ENCODE measurements at regions not wholly inside any gene's neighbourhood (a gene's known extent, or its start where the extent isn't known, plus 50 kb on each side); places are given as distances from the start of the nearest gene placed in this dataset.
"Not testable (repeated sequence)": the region's sequence is repeated elsewhere in the genome, so short reads cannot be mapped to it uniquely, and the experiment has no call there.

GRCh38 chr16:79977940-79978836, 377.7 kb upstream of the MAF start:
- DNase-seq (ENCODE audit: low spot score), result no peak

GRCh38 chr16:79973320-79973719, 372.8 kb upstream of the MAF start:
- DNase-seq (ENCODE audit: low spot score), result no peak

GRCh38 chr16:79972053-79972704, 371.6 kb upstream of the MAF start:
- no peak for DNase-seq (ENCODE audit: low spot score)

GRCh38 chr16:79971237-79971572, 370.7 kb upstream of the MAF start:
- DNase-seq (ENCODE audit: low spot score), result no peak

- no peak for DNase-seq (ENCODE audit: low spot score)
Measured at GRCh38 chr16:79970551-79971236, 370.2 kb upstream of the MAF start.

- no peak for DNase-seq (ENCODE audit: low spot score)
Measured at GRCh38 chr16:79970087-79970486, 369.6 kb upstream of the MAF start.

GRCh38 chr16:79969458-79969857, 368.9 kb upstream of the MAF start:
- DNase-seq (ENCODE audit: low spot score), result no peak

- no peak for DNase-seq (ENCODE audit: low spot score)
Measured at GRCh38 chr16:79966226-79966625, 365.7 kb upstream of the MAF start.

- no peak for DNase-seq (ENCODE audit: low spot score)
Measured at GRCh38 chr16:79965718-79966117, 365.2 kb upstream of the MAF start.

GRCh38 chr16:79964104-79964503, 363.6 kb upstream of the MAF start:
- DNase-seq (ENCODE audit: low spot score), result no peak

- DNase-seq (ENCODE audit: low spot score), result no peak
Measured at GRCh38 chr16:79962962-79963361, 362.4 kb upstream of the MAF start.

GRCh38 chr16:79959226-79959625, 358.7 kb upstream of the MAF start:
- DNase-seq (ENCODE audit: low spot score), result no peak

GRCh38 chr16:79954921-79955705, 354.6 kb upstream of the MAF start:
- no peak for DNase-seq (ENCODE audit: low spot score)

GRCh38 chr16:79950932-79951719, 350.6 kb upstream of the MAF start:
- DNase-seq (ENCODE audit: low spot score), result no peak

- no peak for DNase-seq (ENCODE audit: low spot score)
Measured at GRCh38 chr16:79949417-79949816, 348.9 kb upstream of the MAF start.

- DNase-seq (ENCODE audit: low spot score), result no peak
Measured at GRCh38 chr16:79947771-79948170, 347.2 kb upstream of the MAF start.

GRCh38 chr16:79946252-79946651, 345.7 kb upstream of the MAF start:
- no peak for DNase-seq (ENCODE audit: low spot score)

- DNase-seq (ENCODE audit: low spot score), result no peak
Measured at GRCh38 chr16:79943736-79944135, 343.2 kb upstream of the MAF start.

GRCh38 chr16:79938575-79938974, 338.0 kb upstream of the MAF start:
- DNase-seq (ENCODE audit: low spot score), result no peak

- not testable (repeated sequence) for DNase-seq (ENCODE audit: low spot score)
Measured at GRCh38 chr16:79937671-79938070, 337.1 kb upstream of the MAF start.

GRCh38 chr16:79933603-79934002, 333.1 kb upstream of the MAF start:
- no peak for DNase-seq (ENCODE audit: low spot score)
